ENCODE measurements at regions not wholly inside any gene's neighbourhood (a gene's known extent, or its start where the extent isn't known, plus 50 kb on each side); places are given as distances from the start of the nearest gene placed in this dataset.
"Not testable (repeated sequence)": the region's sequence is repeated elsewhere in the genome, so short reads cannot be mapped to it uniquely, and the experiment has no call there.

- no peak for DNase-seq
Observed at GRCh38 chr6:135555550-135555949, 58.0 kb upstream of the AHI1 start.

DNA sequence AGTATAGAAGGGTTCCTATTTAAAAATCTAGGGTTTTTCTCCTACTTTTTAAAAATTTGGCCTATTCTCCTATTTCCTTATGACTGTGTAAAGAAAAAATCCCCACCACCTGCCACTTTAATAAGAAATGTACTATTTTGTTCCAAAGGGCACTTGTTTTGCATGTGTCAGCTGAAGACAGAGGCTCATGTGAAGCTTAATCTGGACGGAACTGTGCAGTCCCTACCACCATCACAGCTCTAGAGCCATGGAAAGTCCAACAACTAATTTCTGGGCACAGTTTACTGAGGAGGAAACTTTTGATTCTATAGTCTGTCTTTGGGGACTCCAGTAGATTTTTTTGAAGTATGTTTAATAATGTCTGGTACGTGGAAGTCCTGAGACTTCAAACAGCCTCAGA is 60.0 kb upstream of the AHI1 start:
- no peak for DNase-seq

GRCh38 chr6:135565605-135566004 is 68.1 kb upstream of the AHI1 start:
- DNase-seq, result not testable (repeated sequence)

GRCh38 chr6:135566311-135567068 is 69.0 kb upstream of the AHI1 start:
- no peak for DNase-seq

DNA sequence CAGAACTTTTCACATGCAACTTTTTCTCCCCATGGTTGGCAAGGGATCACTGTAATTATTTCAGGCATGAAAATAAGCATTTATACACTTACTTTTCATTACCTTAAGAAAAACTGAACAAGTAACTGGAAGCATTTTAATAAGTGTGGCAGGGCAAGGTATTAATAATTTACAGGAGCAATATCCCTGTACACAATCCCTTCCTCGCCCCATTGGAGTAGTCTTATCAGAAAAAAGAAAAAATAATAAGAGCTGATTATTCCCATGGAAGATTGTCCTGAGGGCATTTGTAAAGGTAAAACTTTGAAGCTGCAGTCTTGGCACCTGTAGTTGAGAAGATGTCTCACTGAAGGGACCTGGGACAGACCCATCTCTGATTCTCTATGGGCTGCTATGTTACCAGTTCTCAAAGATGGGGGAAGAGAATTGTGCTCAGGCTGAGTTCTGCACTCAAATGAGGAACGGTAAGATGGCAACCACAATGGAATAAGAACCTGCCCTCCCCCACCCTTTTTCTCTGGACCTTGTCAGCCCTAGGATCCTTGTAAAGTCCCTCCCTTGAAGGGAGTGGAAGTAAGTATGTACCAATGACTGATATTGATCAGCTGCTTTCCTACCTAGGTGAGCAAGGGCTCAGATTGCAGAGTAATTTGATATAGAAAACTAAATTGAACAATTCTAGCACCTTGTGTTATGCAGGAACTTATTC is 70.0 kb upstream of the AHI1 start:
- DNase-seq, result no peak

- DNase-seq, result no peak
Observed at GRCh38 chr6:135568379-135568778, 70.8 kb upstream of the AHI1 start.

DNA sequence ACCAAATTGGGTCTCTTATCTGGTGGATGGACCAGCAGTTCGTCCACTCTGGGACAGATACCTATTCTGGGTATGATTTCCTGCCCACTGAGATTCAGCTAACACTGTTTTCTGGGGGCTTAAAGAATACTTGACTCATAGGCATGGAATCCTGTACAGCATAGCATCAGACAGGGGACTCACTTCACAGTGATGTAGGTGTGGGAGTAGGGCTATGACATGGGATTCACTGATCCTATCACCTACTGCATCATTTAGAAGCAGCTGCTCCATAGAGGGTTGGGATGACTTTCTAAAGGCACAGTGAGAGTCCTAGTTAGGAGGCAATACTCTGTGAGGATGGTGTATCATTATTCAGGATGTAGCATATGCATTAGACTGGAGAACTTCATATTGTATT is 74.5 kb upstream of the AHI1 start:
- no peak for DNase-seq

GRCh38 chr6:135575629-135576028 is 78.1 kb upstream of the AHI1 start:
- peak; percentile 88 for DNase-seq

DNA sequence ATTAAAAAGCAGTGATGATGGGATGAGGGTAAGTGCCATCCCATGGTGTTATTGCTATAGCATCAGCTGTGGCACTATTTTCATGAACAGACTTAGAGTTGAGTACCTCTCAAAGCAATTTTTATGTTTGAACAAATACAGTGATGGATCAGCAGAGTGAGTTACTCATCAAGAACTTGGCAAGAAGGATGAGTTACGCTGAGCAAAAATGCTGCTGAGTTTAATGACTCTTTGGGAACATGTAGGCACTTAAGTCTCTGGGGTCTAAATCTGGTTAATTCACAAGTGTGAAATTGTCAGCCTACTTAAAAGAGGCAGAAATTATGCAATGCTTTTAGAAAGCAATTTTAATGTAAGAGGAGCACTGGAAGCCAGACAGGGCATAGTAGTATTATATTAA is 78.5 kb upstream of the AHI1 start:
- peak; percentile 98 for DNase-seq

DNA sequence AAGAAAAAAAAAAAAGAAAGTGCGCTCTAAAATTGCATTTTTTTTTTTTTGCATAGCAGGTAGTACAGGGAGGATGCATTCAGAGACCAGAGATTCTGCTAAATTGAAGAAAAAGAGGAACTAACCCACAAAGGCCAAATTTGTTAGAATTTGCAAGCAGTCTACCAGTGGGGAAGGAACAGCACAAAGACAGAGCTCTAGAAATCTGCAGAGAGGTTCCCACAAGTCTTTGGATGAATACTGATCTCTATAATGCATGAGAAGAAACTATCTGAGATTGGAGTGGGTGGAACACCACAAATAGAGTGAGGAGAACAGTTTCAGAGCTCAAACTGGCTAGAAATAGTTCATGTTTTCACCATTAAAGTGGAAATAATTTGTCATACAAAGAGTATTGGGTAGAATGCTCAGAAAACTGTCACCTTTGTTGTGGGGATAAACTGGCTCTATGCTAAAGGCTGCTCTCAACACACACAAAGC is 79.6 kb upstream of the AHI1 start:
- DNase-seq, result no peak

DNA sequence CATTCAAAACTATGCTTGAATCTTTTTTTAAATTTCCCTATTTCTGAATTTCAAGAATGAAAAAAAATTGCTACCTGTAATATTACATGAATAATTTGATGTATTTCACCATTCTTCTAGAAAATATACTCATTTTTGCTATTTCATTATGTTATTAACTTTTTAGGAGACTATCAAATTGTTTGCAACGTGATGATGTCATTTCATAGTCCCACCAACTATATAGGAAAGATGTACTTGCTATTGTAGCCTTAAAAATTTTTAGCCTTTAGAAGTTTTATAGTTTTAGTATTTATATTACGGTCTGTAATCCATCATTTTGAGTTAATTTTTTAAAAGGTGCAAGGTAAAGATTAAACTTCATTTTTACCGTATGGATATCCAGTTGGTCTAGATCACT is 81.4 kb upstream of the AHI1 start:
- DNase-seq, result no peak

- DNase-seq, result no peak
Observed at GRCh38 chr6:135581211-135581610, 83.7 kb upstream of the AHI1 start.

DNA sequence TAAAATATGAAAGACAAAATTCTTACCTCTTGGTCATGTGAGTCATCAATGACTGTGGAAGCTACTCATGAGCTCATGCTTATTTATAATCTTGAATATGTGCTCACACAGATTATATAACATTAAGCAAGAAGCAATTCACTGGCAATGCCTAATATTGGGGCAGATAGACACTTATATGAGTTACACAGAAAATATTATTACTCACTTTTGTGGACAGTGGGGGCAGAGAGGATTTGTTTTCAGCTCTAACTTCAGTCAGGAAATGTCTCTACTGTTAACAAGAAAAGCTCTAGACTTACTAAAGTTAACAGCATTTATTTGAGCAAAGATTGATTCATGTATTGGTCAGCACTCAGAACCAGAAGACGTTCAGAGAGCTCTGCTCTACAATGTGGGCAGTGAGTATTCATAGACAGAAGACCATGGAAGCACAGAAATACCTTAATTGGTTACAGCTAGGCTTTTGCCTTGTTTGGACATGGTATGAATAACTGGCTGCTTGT is 85.8 kb upstream of the AHI1 start:
- no peak for DNase-seq

GRCh38 chr6:135586388-135586787 is 88.8 kb upstream of the AHI1 start:
- no peak for DNase-seq

DNA sequence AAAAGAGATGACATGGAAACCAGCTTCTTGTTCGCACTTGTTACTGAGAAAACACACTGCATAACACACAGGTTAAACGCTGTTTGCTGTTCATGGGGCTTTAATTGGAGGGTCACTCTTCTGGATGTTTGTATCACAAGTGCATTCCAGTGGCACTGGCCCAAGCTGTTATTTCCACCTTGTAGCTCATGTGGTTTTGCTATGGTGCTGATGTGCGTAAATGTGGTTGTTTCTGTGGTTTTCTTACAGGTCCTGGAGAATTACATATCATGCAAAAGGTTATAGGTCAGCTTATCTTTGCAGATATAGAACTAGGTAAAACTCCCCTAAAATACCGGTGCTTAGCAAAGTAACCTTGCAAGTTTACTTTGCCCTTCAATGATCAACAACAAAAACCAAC is 89.3 kb upstream of the AHI1 start:
- peak; percentile 33 for DNase-seq

DNA sequence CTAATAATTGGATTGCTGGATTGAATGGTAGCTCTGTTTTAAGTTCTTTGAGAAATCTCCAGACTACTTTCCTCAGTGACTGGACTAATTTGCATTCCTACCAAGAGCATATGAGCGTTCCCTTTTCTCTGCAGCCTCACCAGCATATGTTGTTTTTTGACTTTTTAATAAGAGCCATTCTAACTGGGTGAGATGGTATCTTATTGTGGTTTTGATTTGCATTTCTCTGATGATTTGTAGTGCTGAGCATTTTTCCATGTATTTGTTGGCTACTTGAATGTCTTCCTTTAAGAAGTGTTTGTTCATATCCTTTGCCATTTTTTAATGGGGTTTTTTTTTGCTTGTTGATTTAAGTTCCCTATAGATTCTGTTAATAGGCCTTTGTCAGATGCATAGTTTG is 94.7 kb upstream of the AHI1 start:
- no peak for DNase-seq

DNA sequence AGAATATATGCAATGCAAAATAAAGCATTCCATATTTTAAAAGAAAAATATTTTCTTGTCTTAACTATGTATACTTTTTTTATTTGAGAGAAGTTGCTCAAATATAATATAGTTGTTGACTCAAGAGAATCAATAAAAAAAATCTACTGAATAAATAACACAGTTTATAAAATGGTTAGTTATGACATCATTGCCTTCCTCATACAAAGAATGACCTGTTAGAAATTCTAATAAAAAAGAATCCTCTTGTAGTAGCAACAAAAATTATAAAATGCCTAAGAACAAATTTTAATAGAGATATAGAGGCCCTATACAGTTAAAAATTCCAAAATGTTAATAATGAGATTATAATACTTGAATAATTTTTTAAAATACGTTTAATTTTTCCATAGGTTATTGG is 96.5 kb upstream of the AHI1 start:
- no peak for DNase-seq

DNA sequence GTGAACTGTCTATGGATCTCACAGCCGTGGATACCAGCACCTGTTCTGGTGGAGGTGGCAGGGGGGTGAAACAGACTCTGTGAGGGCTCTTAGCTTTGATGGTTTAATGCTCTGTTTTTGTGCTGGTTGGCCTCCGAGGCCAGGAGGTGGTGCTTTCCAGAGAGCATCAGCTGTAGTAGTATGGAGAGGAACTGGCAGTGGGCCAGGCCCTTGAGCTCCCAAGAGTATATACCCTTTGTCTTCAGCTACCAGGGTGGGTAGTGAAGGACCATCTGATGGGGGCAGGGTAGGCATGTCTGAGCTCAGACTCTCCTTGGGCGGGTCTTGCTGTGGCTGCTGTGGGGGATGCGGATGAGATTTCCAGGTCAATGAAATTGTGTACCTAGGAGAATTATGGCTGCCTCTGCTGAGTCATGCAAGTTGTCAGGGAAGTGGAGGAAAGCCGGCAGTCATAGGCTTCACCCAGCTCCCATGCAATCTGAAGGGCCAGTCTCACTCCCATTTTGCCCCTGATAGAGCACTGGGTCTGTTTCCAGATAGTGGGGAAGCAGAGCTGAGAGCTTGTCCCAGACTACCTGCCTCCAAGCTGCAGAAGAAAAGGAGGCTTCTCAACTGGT is 102.7 kb upstream of the AHI1 start:
- DNase-seq, result peak; percentile 96

- DNase-seq, result no peak
Observed at GRCh38 chr6:135600931-135601330, 103.4 kb upstream of the AHI1 start.

GRCh38 chr6:135601857-135602256 is 104.3 kb upstream of the AHI1 start:
- DNase-seq, result no peak

GRCh38 chr6:135603249-135603648 is 105.7 kb upstream of the AHI1 start:
- no peak for DNase-seq

GRCh38 chr6:135604035-135604860 is 106.7 kb upstream of the AHI1 start:
- DNase-seq, result no peak

GRCh38 chr6:135605278-135605790 is 107.8 kb upstream of the AHI1 start:
- DNase-seq, result no peak
